ENCODE measurements at regions not wholly inside any gene's neighbourhood (a gene's known extent, or its start where the extent isn't known, plus 50 kb on each side); places are given as distances from the start of the nearest gene placed in this dataset.
A peak's percentile ranks its signal among the peaks of the same experiment; 100 is the strongest.

DNA sequence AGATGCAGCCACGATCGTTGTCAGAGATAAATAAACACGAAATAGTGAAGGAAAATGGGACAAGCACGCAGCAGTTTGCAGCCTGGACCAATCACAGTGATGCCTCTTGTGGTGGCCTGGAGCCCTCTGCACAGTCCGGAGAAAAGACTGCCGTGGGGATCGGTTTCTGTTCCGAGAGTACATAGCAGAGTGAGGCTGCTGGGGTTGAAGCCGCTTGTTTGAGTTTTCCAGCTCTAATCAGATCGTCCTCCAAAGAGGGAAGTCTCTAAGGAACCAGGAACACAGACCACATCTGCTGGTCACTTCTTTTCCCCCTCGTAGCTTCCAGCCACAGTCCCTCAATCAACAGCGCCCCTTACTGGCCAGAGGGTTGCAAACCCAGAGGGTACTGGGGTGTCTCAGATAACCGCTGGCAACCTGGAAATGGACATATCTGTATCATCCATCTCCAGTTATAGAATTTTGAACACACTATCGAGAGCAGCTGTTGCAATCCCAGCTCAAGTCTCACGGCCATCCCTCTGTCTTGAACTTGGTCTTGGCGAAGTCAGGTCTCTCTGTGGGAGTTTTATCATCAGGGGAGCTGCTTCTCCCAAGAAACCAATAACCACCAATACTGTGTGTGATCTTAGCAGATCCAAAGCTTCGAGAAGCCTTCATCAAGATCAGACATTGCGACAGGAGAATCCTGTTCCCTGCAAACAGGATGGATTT is 57.4 kb downstream of the OLIG1 start:
- peak overlapping the region; percentile 39 for H3K4me3 ChIP-seq (ENCODE audit: low read depth, low read length)
- TF ChIP-seq CTCF (IDR thresholded peaks at IDR 0.05; ENCODE audit: insufficient read depth, low read depth, low read length, missing control alignments) = peak; percentile 75
- DNase-seq (ENCODE audit: low read depth) = peak; percentile 65

DNA sequence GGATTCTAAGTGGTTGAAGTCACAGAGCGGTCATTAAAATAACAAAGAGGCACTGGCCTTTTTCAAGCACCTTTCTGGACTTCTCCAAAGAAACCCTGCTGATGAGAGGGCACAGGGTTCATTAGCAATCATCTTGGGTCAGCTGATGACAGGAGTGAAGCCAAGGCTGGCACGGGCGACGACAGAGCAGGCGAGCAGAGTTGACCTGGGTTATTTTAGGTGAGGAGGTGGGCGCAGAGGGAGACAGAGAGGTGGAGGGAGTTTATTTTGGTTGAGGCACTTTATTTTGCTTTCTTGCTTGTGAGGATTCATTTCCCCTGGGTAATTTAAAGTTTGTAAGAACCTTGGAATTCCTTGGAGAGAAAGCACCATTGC is 57.9 kb downstream of the OLIG1 start:
- DNase-seq (ENCODE audit: low read depth) = no peak
- TF ChIP-seq CTCF (IDR thresholded peaks at IDR 0.05; ENCODE audit: insufficient read depth, low read depth, low read length, missing control alignments) = no peak

DNA sequence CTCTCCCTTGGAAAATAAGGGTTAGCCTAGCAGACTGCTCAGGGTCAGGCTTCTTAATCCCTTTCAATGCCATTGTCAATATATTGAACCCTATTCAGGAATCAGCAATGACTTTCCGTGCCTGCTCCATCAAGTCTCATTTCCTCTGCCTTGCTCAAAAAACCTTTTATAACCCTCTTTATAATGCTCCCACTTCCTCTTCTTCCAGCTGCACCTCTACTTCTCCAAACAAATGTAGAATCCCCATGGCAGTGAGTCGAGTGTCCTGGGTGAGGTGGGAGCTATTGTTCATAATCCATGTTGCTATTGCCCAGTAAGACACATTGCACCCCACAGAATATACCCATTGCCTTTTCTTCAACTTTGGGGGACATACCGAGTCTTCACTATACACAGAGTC is 58.6 kb downstream of the OLIG1 start:
- H3K4me3 ChIP-seq (ENCODE audit: low read depth, low read length) = no peak overlapping the region
- no peak for DNase-seq (ENCODE audit: low read depth)
- TF ChIP-seq CTCF (IDR thresholded peaks at IDR 0.05; ENCODE audit: insufficient read depth, low read depth, low read length, missing control alignments) = no peak

More for the DNA sequence above, 57.9 kb downstream of the OLIG1 start:
- no peak overlapping the region for H3K4me3 ChIP-seq (ENCODE audit: low read depth, low read length)

DNA sequence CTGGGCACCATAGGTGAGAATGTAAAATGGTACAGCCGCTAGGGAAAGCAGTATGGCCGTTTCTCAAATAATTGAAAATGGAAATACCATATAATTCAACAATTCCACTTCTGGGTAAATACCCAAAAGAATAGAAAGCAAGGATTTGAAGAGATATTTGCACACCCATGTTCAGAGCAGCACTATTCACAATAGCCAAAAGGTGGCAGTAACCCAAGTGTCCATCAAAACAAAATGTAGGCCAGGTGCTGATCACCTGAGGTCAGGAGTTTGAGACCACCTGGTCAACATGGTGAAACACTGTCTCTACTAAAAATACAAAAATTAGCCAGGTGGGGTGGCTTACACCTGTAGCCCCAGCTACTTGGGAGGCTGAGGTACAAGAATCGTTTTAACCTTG is 62.1 kb downstream of the OLIG1 start:
- peak; percentile 11 for DNase-seq (ENCODE audit: low read depth)
- no peak overlapping the region for H3K4me3 ChIP-seq (ENCODE audit: low read depth, low read length)
- TF ChIP-seq CTCF (IDR thresholded peaks at IDR 0.05; ENCODE audit: insufficient read depth, low read depth, low read length, missing control alignments) = peak; percentile 27

DNA sequence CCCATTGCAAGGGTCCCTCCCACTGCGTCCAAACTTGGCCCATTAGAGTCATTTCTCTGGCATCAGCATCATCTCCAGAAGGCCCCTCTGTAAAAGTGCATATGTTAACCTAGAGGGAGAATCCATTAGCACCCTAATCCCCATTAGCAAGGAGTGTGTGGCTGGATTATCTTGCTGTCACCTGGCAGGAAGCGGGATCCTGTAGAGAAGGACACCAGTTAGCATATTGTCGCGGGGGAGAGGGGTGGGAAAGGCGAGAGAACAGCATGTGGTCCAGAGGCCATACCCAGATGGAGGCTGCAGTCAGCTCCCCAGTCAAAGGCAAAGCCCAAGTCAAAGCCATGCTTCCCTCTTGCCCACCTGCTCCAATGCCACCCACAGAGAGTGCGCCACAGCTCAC is 64.0 kb downstream of the OLIG1 start:
- no peak for DNase-seq (ENCODE audit: low read depth)
- H3K4me3 ChIP-seq (ENCODE audit: low read depth, low read length) = no peak overlapping the region
- TF ChIP-seq CTCF (IDR thresholded peaks at IDR 0.05; ENCODE audit: insufficient read depth, low read depth, low read length, missing control alignments) = no peak

GRCh38 chr21:33135925-33136324 is 66.0 kb downstream of the OLIG1 start:
- TF ChIP-seq CTCF (IDR thresholded peaks at IDR 0.05; ENCODE audit: insufficient read depth, low read depth, low read length, missing control alignments) = no peak
- H3K4me3 ChIP-seq (ENCODE audit: low read depth, low read length) = no peak overlapping the region
- DNase-seq (ENCODE audit: low read depth) = no peak

All from GM12865 (cell line).